ENCODE measurements at regions not wholly inside any gene's neighbourhood (a gene's known extent, or its start where the extent isn't known, plus 50 kb on each side); places are given as distances from the start of the nearest gene placed in this dataset.
A peak's percentile ranks its signal among the peaks of the same experiment; 100 is the strongest.

GRCh38 chr1:234732671-234733390, 122.9 kb upstream of the IRF2BP2 start:
- no peak for DNase-seq (ENCODE audit: low read depth)

- DNase-seq (ENCODE audit: low read depth), result no peak
Observed at GRCh38 chr1:234732260-234732659, 122.3 kb upstream of the IRF2BP2 start.

- no peak for DNase-seq (ENCODE audit: low read depth)
Observed at GRCh38 chr1:234731569-234732085, 121.6 kb upstream of the IRF2BP2 start.

GRCh38 chr1:234730770-234731568, 121.0 kb upstream of the IRF2BP2 start:
- peak; percentile 62 for DNase-seq (ENCODE audit: low read depth)

- no peak for DNase-seq (ENCODE audit: low read depth)
Observed at GRCh38 chr1:234730475-234730769, 120.4 kb upstream of the IRF2BP2 start.

- no peak for DNase-seq (ENCODE audit: low read depth)
Observed at GRCh38 chr1:234729561-234730474, 119.8 kb upstream of the IRF2BP2 start.

GRCh38 chr1:234728740-234729139, 118.8 kb upstream of the IRF2BP2 start:
- DNase-seq (ENCODE audit: low read depth), result no peak

- no peak for DNase-seq (ENCODE audit: low read depth)
Observed at GRCh38 chr1:234727018-234727940, 117.3 kb upstream of the IRF2BP2 start.

GRCh38 chr1:234726359-234726943, 116.5 kb upstream of the IRF2BP2 start:
- DNase-seq (ENCODE audit: low read depth), result no peak

- no peak for DNase-seq (ENCODE audit: low read depth)
Observed at GRCh38 chr1:234725177-234726132, 115.5 kb upstream of the IRF2BP2 start.

- DNase-seq (ENCODE audit: low read depth), result no peak
Observed at GRCh38 chr1:234724516-234725176, 114.7 kb upstream of the IRF2BP2 start.

GRCh38 chr1:234722904-234723720, 113.1 kb upstream of the IRF2BP2 start:
- peak; percentile 58 for DNase-seq (ENCODE audit: low read depth)

- DNase-seq (ENCODE audit: low read depth), result no peak
Observed at GRCh38 chr1:234722270-234722704, 112.3 kb upstream of the IRF2BP2 start.

GRCh38 chr1:234721476-234722269, 111.7 kb upstream of the IRF2BP2 start:
- no peak for DNase-seq (ENCODE audit: low read depth)

GRCh38 chr1:234720709-234721441, 110.9 kb upstream of the IRF2BP2 start:
- no peak for DNase-seq (ENCODE audit: low read depth)

GRCh38 chr1:234719454-234720251, 109.7 kb upstream of the IRF2BP2 start:
- DNase-seq (ENCODE audit: low read depth), result no peak

Measured in HS-27A (cell line).